ENCODE measurements at regions not wholly inside any gene's neighbourhood (a gene's known extent, or its start where the extent isn't known, plus 50 kb on each side); places are given as distances from the start of the nearest gene placed in this dataset.
A peak's percentile ranks its signal among the peaks of the same experiment; 100 is the strongest.

DNA sequence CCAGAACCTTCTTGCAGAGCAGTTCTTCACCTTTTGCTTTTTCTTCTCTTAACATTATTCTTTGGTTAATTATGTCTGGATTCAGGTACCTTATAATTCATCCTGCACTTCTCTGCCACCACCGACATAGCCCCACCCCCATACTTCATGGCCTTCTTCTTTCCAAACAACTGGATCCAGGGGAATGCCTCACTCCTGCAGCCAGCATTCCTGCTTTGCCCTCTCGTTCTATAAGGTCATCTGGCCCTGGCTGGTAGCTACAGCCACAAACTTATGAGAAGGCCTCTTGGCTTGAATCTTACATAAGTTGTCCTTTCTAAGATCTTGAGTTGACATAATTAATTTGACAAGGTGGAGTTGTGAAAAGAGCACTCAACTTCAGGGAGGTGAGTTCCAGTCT is 84.1 kb upstream of the FRY start:
- Histone ChIP-seq H3K36me3 (ENCODE audit: control insufficient read depth in 2 of 2, extremely low read depth in 1 of 2, insufficient read depth in 1 of 2, low read length in 1 of 2) (no peaks in the 10 kb centered on the region), H3K9me3 (no peaks in the 10 kb centered on the region), H3K4me1 (ENCODE audit: control insufficient read depth in 1 of 2, extremely low read depth in 1 of 2, insufficient read depth in 2 of 2, low read length in 2 of 2) (no peaks in the 10 kb centered on the region), H3K4me3 (ENCODE audit: control insufficient read depth in 1 of 2, extremely low read depth in 1 of 2, low read length in 1 of 2) (no peak overlapping the region), H3K27me3 (replicated peaks in 1 of 2; ENCODE audit: control insufficient read depth in 2 of 2, extremely low read depth in 1 of 2, insufficient read depth in 2 of 2, low read length in 1 of 2) (no peaks in the 10 kb centered on the region), H3K27ac (ENCODE audit: low read length) (no peak overlapping the region)
- Mint-ChIP-seq H3K36me3 (peaks cover 14% of the 10 kb centered on the region), H3K4me3 (no peak overlapping the region), H3K4me1 (peaks cover 0 to 8% (median 0%) of the 10 kb centered on the region in 3 donors), H3K9me3 (no peaks in the 10 kb centered on the region), H3K27ac (no peak overlapping the region), H3K27me3 (peaks cover 0 to 5% of the 10 kb centered on the region in 2 donors)
- no CpG with 5 or more reads among the region's 2 CpGs for WGBS (ENCODE audit: insufficient coverage)
- ChIA-PET POLR2A (no interaction called here), CTCF (interaction anchor here in 1 of 2 donors (0.6 kb wide), 1 partner anchor 367 kb away, joined by 3 read pairs; the partner anchor contains the start of gene ZAR1L)
- no peak for ATAC-seq (replicated peaks in 1 of 4)
- DNase-seq = no peak

DNA sequence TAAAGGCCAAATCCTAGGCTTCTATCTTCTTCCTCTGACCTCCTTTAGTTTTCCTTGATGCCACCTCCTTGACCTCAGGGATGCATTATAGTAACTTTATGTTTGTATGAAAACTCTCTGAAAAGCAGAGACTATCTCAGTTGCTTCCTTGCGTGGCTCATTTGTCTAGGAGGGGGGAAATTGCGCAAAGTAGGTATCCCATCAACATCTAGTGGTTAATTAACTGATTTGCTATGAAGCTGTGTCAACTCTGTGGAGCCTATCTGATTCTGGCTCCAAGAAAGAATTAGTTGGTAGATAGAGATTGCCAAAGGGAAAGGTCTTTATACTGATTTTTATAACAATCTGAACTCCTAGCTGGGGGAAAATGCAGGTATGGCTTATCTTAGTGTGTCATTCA is 82.1 kb upstream of the FRY start:
- H3K36me3 ChIP-seq (ENCODE audit: control insufficient read depth in 2 of 2, extremely low read depth in 1 of 2, insufficient read depth in 1 of 2, low read length in 1 of 2) = no peaks in the 10 kb centered on the region
- Mint-ChIP-seq H3K9me3 (no peaks in the 10 kb centered on the region), H3K27ac (no peak overlapping the region), H3K4me3 (no peak overlapping the region), H3K36me3 (peaks cover 14% of the 10 kb centered on the region), H3K27me3 (peaks cover 0 to 4% of the 10 kb centered on the region in 2 donors), H3K4me1 (peaks cover 0 to 8% (median 0%) of the 10 kb centered on the region in 3 donors)
- H3K27me3 ChIP-seq (replicated peaks in 1 of 2; ENCODE audit: control insufficient read depth in 2 of 2, extremely low read depth in 1 of 2, insufficient read depth in 2 of 2, low read length in 1 of 2) = no peaks in the 10 kb centered on the region
- DNase-seq = no peak
- no peak overlapping the region for H3K27ac ChIP-seq (ENCODE audit: low read length)
- no peak for ATAC-seq (replicated peaks in 1 of 4)
- ChIA-PET CTCF (no interaction called here), POLR2A (no interaction called here)
- H3K4me1 ChIP-seq (ENCODE audit: control insufficient read depth in 1 of 2, extremely low read depth in 1 of 2, insufficient read depth in 2 of 2, low read length in 2 of 2) = no peaks in the 10 kb centered on the region
- whole genome bisulfite sequencing (ENCODE audit: insufficient coverage) = no CpG with 5 or more reads among the region's 2 CpGs
- no peaks in the 10 kb centered on the region for H3K9me3 ChIP-seq
- no peak overlapping the region for H3K4me3 ChIP-seq (ENCODE audit: control insufficient read depth in 1 of 2, extremely low read depth in 1 of 2, low read length in 1 of 2)

DNA sequence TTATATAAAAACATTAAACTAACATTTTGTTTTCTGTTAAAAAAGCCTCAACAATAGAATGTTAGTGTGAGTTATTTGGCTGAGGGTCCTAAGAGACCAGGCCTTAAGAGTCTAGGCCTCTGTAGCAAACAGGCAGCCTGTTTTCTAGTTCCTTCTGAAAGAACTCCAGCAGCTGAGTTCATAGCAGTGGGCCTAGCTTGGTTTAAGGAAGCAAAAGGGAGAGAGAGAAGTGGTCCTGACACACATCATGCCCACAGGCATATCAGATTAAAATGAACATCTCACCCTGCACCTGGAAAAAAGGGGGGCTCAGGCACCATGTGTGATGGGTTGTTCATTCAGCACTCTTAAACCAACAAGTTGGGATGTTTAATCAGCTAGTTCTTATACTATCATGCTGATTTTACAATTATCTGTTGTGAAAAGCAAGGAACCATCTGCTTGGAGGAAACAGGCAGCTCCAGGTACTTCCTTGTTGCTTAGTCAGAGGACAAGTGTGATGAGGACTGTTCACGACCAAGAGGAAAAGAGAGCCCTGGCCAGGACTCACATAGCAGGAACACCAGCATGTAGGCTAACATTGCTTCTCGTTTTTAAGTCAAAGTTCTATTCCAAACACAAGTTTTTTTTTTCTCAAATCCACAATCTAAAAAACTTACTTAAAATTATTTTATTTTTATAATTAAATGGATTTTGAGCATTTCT is 81.3 kb upstream of the FRY start:
- no CpG with 5 or more reads among the region's 2 CpGs for WGBS (ENCODE audit: insufficient coverage)
- Histone ChIP-seq H3K27ac (ENCODE audit: low read length) (no peak overlapping the region), H3K4me3 (ENCODE audit: control insufficient read depth in 1 of 2, extremely low read depth in 1 of 2, low read length in 1 of 2) (no peak overlapping the region), H3K36me3 (ENCODE audit: control insufficient read depth in 2 of 2, extremely low read depth in 1 of 2, insufficient read depth in 1 of 2, low read length in 1 of 2) (no peaks in the 10 kb centered on the region), H3K27me3 (replicated peaks in 1 of 2; ENCODE audit: control insufficient read depth in 2 of 2, extremely low read depth in 1 of 2, insufficient read depth in 2 of 2, low read length in 1 of 2) (no peaks in the 10 kb centered on the region), H3K4me1 (ENCODE audit: control insufficient read depth in 1 of 2, extremely low read depth in 1 of 2, insufficient read depth in 2 of 2, low read length in 2 of 2) (no peaks in the 10 kb centered on the region), H3K9me3 (no peaks in the 10 kb centered on the region)
- Mint-ChIP-seq H3K4me1 (peaks cover 0 to 8% (median 0%) of the 10 kb centered on the region in 3 donors), H3K9me3 (no peaks in the 10 kb centered on the region), H3K27me3 (no peaks in the 10 kb centered on the region), H3K36me3 (peaks cover 14% of the 10 kb centered on the region), H3K27ac (no peak overlapping the region), H3K4me3 (no peak overlapping the region)
- no peak for DNase-seq
- no peak for ATAC-seq (replicated peaks in 1 of 4)
- POLR2A ChIA-PET = no interaction called here
- CTCF ChIA-PET = no interaction called here

DNA sequence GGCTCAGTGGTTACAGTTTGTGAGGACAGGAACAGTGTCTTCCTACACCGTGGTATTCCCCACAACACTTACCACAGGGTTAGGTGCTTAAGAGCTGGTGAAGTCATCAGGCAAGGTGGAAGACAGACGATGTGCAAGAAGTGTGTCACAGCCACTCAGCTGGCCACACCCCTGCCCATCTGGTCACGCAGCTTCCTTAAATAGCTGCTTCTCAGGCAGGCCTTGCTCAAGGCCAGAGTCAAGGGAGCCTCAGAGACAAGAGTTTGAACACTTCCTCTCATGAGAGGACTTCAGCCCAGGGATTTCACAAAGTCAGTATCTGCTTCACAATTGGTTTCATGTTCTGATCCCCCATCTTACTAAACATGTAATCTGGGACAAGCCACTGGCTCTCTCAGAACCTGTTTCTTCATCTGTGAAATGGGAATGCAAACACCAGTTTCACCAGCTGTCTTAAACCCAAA is 80.3 kb upstream of the FRY start:
- WGBS (ENCODE audit: insufficient coverage) = 39% methylated on average over 2 of the region's 3 CpGs
- Mint-ChIP-seq H3K4me1 (peaks cover 0 to 8% (median 0%) of the 10 kb centered on the region in 3 donors), H3K9me3 (no peaks in the 10 kb centered on the region), H3K36me3 (peaks cover 14% of the 10 kb centered on the region), H3K4me3 (no peak overlapping the region), H3K27me3 (no peaks in the 10 kb centered on the region), H3K27ac (peak overlapping the region in 1 of 2 donors; percentile 53)
- H3K4me3 ChIP-seq (ENCODE audit: control insufficient read depth in 1 of 2, extremely low read depth in 1 of 2, low read length in 1 of 2) = no peak overlapping the region
- ChIA-PET POLR2A (no interaction called here), CTCF (no interaction called here)
- DNase-seq = peak in 18 of 35 experiments; percentile 3 to 61 (median 19)
- no peaks in the 10 kb centered on the region for H3K36me3 ChIP-seq (ENCODE audit: control insufficient read depth in 2 of 2, extremely low read depth in 1 of 2, insufficient read depth in 1 of 2, low read length in 1 of 2)
- H3K4me1 ChIP-seq (ENCODE audit: control insufficient read depth in 1 of 2, extremely low read depth in 1 of 2, insufficient read depth in 2 of 2, low read length in 2 of 2) = no peaks in the 10 kb centered on the region
- H3K27me3 ChIP-seq (replicated peaks in 1 of 2; ENCODE audit: control insufficient read depth in 2 of 2, extremely low read depth in 1 of 2, insufficient read depth in 2 of 2, low read length in 1 of 2) = no peaks in the 10 kb centered on the region
- H3K27ac ChIP-seq (ENCODE audit: low read length) = no peak overlapping the region
- no peaks in the 10 kb centered on the region for H3K9me3 ChIP-seq
- no peak for ATAC-seq (replicated peaks in 1 of 4)

DNA sequence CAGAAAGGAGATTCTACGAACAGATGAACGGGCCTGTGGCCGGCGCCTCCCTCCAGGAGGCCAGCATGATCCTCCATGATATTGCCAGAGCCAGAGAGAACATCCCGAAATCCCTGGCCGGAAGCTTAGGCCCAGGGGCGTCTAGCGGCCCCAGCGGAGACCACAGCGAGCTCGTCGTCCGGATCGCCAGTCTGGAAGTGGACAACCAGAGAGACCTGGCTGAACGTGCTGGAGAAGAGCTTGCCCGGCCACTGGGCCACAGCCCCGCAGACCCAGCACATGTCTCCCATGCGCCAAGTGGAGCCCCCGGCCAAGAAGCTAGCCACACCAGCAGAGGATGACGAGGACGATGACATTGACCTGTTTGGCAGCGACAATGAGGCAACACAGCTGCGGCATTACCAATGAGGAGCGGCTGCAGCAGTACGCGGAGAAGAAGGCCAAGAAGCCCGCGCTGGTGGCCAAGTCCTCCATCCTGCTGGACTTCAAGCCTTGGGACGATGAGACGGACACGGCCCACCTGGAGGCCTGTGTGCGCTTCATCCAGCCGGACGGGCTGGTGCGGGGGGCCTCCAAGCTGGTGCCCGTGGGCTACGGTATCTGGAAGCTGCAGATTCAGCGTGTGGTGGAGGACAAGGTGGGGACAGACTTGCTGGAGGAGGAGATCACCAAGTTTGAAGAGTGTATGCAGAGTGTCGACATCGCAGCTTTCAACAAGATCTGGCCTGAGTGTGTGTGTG is 78.8 kb upstream of the FRY start:
- no peak overlapping the region for H3K4me3 ChIP-seq (ENCODE audit: control insufficient read depth in 1 of 2, extremely low read depth in 1 of 2, low read length in 1 of 2)
- Mint-ChIP-seq H3K36me3 (peaks cover 11% of the 10 kb centered on the region), H3K27ac (no peak overlapping the region), H3K9me3 (peaks cover 0 to 6% (median 0%) of the 10 kb centered on the region in 3 donors), H3K4me3 (no peak overlapping the region), H3K27me3 (no peaks in the 10 kb centered on the region), H3K4me1 (peaks cover 0 to 8% (median 0%) of the 10 kb centered on the region in 3 donors)
- H3K36me3 ChIP-seq (ENCODE audit: control insufficient read depth in 2 of 2, extremely low read depth in 1 of 2, insufficient read depth in 1 of 2, low read length in 1 of 2) = no peaks in the 10 kb centered on the region
- ATAC-seq (replicated peaks in 1 of 4) = no peak
- no peaks in the 10 kb centered on the region for H3K4me1 ChIP-seq (ENCODE audit: control insufficient read depth in 1 of 2, extremely low read depth in 1 of 2, insufficient read depth in 2 of 2, low read length in 2 of 2)
- POLR2A ChIA-PET = interaction anchor here (0.6 to 0.7 kb wide), 5 partner anchors 27 to 322 kb away, joined by 3 to 6 read pairs (median 5); no protein-coding TSS in a partner anchor
- 96% methylated on average over 37 of the region's 40 CpGs for WGBS (ENCODE audit: insufficient coverage)
- no peaks in the 10 kb centered on the region for H3K9me3 ChIP-seq
- DNase-seq = no peak
- no peaks in the 10 kb centered on the region for H3K27me3 ChIP-seq (replicated peaks in 1 of 2; ENCODE audit: control insufficient read depth in 2 of 2, extremely low read depth in 1 of 2, insufficient read depth in 2 of 2, low read length in 1 of 2)
- CTCF ChIA-PET = interaction anchor here in 1 of 2 donors (0.7 kb wide), 1 partner anchor 727 kb away, joined by 4 read pairs; no protein-coding TSS in a partner anchor
- no peak overlapping the region for H3K27ac ChIP-seq (ENCODE audit: low read length)

DNA sequence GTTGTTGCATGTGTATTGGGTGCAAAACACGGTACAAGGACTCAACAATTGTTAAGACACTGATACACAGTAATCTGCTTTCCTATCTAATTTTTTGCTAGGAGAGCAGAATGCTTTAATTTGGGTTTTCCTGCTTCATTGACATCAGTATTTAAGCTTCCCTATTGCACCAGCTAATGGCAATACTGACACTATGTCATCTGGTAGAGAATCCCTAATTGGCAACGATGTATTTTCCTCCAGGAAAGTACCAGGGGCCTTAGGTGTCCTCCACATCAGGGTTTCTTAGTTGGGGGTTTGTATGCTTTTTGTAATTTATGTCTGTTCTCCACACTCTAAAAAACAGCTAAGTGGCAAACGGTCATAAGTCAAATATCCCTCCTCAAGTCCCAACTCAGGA is 76.5 kb upstream of the FRY start:
- no peak for ATAC-seq (replicated peaks in 1 of 4)
- no peaks in the 10 kb centered on the region for H3K9me3 ChIP-seq
- Mint-ChIP-seq H3K36me3 (no peaks in the 10 kb centered on the region), H3K4me3 (no peak overlapping the region), H3K4me1 (peaks cover 0 to 7% (median 0%) of the 10 kb centered on the region in 3 donors), H3K9me3 (peaks cover 0 to 7% (median 0%) of the 10 kb centered on the region in 3 donors), H3K27ac (no peak overlapping the region), H3K27me3 (no peaks in the 10 kb centered on the region)
- no peak for DNase-seq
- no peak overlapping the region for H3K27ac ChIP-seq (ENCODE audit: low read length)
- ChIA-PET CTCF (interaction anchor here in 1 of 2 donors (0.8 kb wide), 1 partner anchor 25 kb away, joined by 3 read pairs; no protein-coding TSS in a partner anchor), POLR2A (no interaction called here)
- no peak overlapping the region for H3K4me3 ChIP-seq (ENCODE audit: control insufficient read depth in 1 of 2, extremely low read depth in 1 of 2, low read length in 1 of 2)
- no peaks in the 10 kb centered on the region for H3K4me1 ChIP-seq (ENCODE audit: control insufficient read depth in 1 of 2, extremely low read depth in 1 of 2, insufficient read depth in 2 of 2, low read length in 2 of 2)
- WGBS (ENCODE audit: insufficient coverage) = no CpG with 5 or more reads among the region's 3 CpGs
- H3K27me3 ChIP-seq (replicated peaks in 1 of 2; ENCODE audit: control insufficient read depth in 2 of 2, extremely low read depth in 1 of 2, insufficient read depth in 2 of 2, low read length in 1 of 2) = no peaks in the 10 kb centered on the region
- H3K36me3 ChIP-seq (ENCODE audit: control insufficient read depth in 2 of 2, extremely low read depth in 1 of 2, insufficient read depth in 1 of 2, low read length in 1 of 2) = no peaks in the 10 kb centered on the region
